ENCODE measurements at regions not wholly inside any gene's neighbourhood (a gene's known extent, or its start where the extent isn't known, plus 50 kb on each side); places are given as distances from the start of the nearest gene placed in this dataset.

GRCh38 chr3:147740928-147741327 is 331.8 kb downstream of the ZIC1 start:
- DNase-seq (ENCODE audit: low read depth in 1 of 2, low spot score in 1 of 2) = no peak
- POLR2A ChIA-PET = no interaction called here
- ATAC-seq = no peak
- FAIRE-seq = no peak
- H3K9me3 ChIP-seq = no peaks in the 10 kb centered on the region
- H3K4me1 ChIP-seq = no peaks in the 10 kb centered on the region
- TF ChIP-seq ZSCAN20 (CRISPR knock-in tag; IDR thresholded peaks at IDR 0.05) (no peak), MAFK (IDR thresholded peaks at IDR 0.05; ENCODE audit: partially characterized antibody) (peak; percentile 45)
- H3K27ac ChIP-seq = no peak overlapping the region
- no peak overlapping the region for H3K4me3 ChIP-seq
- no peak overlapping the region for H3K4me2 ChIP-seq
- 11% methylated on average over 1 of the region's 1 CpG for WGBS (ENCODE audit: missing lambda C conversion rate)
- CTCF ChIA-PET = no interaction called here

- FAIRE-seq = no peak
- 6% methylated on average over 2 of the region's 2 CpGs for WGBS (ENCODE audit: missing lambda C conversion rate)
These were observed 335.8 kb downstream of the ZIC1 start for GRCh38 chr3:147744967-147745366.

GRCh38 chr3:147755310-147755709 is 346.1 kb downstream of the ZIC1 start:
- H3K4me3 ChIP-seq = no peak overlapping the region
- no peak overlapping the region for H3K4me2 ChIP-seq
- CTCF ChIA-PET = no interaction called here
- no peak for TF ChIP-seq ZSCAN20 (CRISPR knock-in tag; IDR thresholded peaks at IDR 0.05)
- TF ChIP-seq FOSB (CRISPR knock-in tag; IDR thresholded peaks at IDR 0.05) = no peak
- TF ChIP-seq EHF (CRISPR knock-in tag; IDR thresholded peaks at IDR 0.05) = no peak
- no peak for TF ChIP-seq ZNF302 (CRISPR knock-in tag; IDR thresholded peaks at IDR 0.05)
- TF ChIP-seq, protein P1, sequence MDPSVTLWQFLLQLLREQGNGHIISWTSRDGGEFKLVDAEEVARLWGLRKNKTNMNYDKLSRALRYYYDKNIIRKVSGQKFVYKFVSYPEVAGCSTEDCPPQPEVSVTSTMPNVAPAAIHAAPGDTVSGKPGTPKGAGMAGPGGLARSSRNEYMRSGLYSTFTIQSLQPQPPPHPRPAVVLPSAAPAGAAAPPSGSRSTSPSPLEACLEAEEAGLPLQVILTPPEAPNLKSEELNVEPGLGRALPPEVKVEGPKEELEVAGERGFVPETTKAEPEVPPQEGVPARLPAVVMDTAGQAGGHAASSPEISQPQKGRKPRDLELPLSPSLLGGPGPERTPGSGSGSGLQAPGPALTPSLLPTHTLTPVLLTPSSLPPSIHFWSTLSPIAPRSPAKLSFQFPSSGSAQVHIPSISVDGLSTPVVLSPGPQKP (IDR thresholded peaks at IDR 0.05; ENCODE audit: low read depth, low read length) = no peak
- no peak for TF ChIP-seq RFX5 (IDR thresholded peaks at IDR 0.05)
- no peak for TF ChIP-seq RCOR1 (IDR thresholded peaks at IDR 0.05; ENCODE audit: low read depth, low read length)
- no peak for TF ChIP-seq TFCP2L1 (CRISPR knock-in tag; IDR thresholded peaks at IDR 0.05)
- TF ChIP-seq CTCF (IDR thresholded peaks at IDR 0.05) = no peak
- no peak for TF ChIP-seq SREBF2 (IDR thresholded peaks at IDR 0.05)
- no peak for TF ChIP-seq TP53 (CRISPR knock-in tag; IDR thresholded peaks at IDR 0.05)
- no peak for TF ChIP-seq GATA3 (IDR thresholded peaks at IDR 0.05; ENCODE audit: borderline replicate concordance)
- TF ChIP-seq FOXS1 (CRISPR knock-in tag; IDR thresholded peaks at IDR 0.05) = no peak
- TF ChIP-seq SMC3 (IDR thresholded peaks at IDR 0.05) = no peak
- TF ChIP-seq BHLHE40 (IDR thresholded peaks at IDR 0.05; ENCODE audit: low read depth, low read length) = no peak
- no peak for TF ChIP-seq KDM5A (IDR thresholded peaks at IDR 0.05)
- no peak for TF ChIP-seq HDAC2 (IDR thresholded peaks at IDR 0.05)
- TF ChIP-seq MYC (IDR thresholded peaks at IDR 0.05; ENCODE audit: borderline replicate concordance, low read length) = no peak
- TF ChIP-seq KDM1A (IDR thresholded peaks at IDR 0.05; ENCODE audit: low read depth) = no peak
- no peak for TF ChIP-seq ESRRA (IDR thresholded peaks at IDR 0.05; ENCODE audit: borderline replicate concordance, low read length)
- WGBS (ENCODE audit: missing lambda C conversion rate) = 62% methylated on average over 3 of the region's 3 CpGs
- ATAC-seq (no peak), DNase-seq (ENCODE audit: low read depth in 1 of 2, low spot score in 1 of 2) (no peak), FAIRE-seq (no peak)
- no peak overlapping the region for H3K27ac ChIP-seq
- no peaks in the 10 kb centered on the region for H3K9me3 ChIP-seq
- POLR2A ChIA-PET = no interaction called here
- H3K4me1 ChIP-seq = no peaks in the 10 kb centered on the region

More at GRCh38 chr3:147744967-147745366, 335.8 kb downstream of the ZIC1 start:
- no peaks in the 10 kb centered on the region for H3K4me1 ChIP-seq
- no peak overlapping the region for H3K4me3 ChIP-seq
- DNase-seq (ENCODE audit: low read depth in 1 of 2, low spot score in 1 of 2) (no peak), ATAC-seq (no peak)
- no peaks in the 10 kb centered on the region for H3K9me3 ChIP-seq
- ChIA-PET POLR2A (no interaction called here), CTCF (no interaction called here)
- no peak overlapping the region for H3K27ac ChIP-seq
- TF ChIP-seq RFX5 (IDR thresholded peaks at IDR 0.05) = no peak
- TF ChIP-seq MAFK (IDR thresholded peaks at IDR 0.05; ENCODE audit: partially characterized antibody) = no peak
- H3K4me2 ChIP-seq = no peak overlapping the region

GRCh38 chr3:147756476-147756875 is 347.3 kb downstream of the ZIC1 start:
- DNase-seq (ENCODE audit: low read depth in 1 of 2, low spot score in 1 of 2) (no peak), FAIRE-seq (no peak), ATAC-seq (no peak)
- ChIA-PET CTCF (no interaction called here), POLR2A (no interaction called here)
- Histone ChIP-seq H3K27ac (no peak overlapping the region), H3K9me3 (no peaks in the 10 kb centered on the region), H3K4me1 (no peaks in the 10 kb centered on the region), H3K4me2 (no peak overlapping the region), H3K4me3 (no peak overlapping the region)
- TF ChIP-seq ZNF302 (CRISPR knock-in tag; IDR thresholded peaks at IDR 0.05) = no peak
- TF ChIP-seq, protein P2, sequence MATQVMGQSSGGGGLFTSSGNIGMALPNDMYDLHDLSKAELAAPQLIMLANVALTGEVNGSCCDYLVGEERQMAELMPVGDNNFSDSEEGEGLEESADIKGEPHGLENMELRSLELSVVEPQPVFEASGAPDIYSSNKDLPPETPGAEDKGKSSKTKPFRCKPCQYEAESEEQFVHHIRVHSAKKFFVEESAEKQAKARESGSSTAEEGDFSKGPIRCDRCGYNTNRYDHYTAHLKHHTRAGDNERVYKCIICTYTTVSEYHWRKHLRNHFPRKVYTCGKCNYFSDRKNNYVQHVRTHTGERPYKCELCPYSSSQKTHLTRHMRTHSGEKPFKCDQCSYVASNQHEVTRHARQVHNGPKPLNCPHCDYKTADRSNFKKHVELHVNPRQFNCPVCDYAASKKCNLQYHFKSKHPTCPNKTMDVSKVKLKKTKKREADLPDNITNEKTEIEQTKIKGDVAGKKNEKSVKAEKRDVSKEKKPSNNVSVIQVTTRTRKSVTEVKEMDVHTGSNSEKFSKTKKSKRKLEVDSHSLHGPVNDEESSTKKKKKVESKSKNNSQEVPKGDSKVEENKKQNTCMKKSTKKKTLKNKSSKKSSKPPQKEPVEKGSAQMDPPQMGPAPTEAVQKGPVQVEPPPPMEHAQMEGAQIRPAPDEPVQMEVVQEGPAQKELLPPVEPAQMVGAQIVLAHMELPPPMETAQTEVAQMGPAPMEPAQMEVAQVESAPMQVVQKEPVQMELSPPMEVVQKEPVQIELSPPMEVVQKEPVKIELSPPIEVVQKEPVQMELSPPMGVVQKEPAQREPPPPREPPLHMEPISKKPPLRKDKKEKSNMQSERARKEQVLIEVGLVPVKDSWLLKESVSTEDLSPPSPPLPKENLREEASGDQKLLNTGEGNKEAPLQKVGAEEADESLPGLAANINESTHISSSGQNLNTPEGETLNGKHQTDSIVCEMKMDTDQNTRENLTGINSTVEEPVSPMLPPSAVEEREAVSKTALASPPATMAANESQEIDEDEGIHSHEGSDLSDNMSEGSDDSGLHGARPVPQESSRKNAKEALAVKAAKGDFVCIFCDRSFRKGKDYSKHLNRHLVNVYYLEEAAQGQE (IDR thresholded peaks at IDR 0.05) = no peak
- no peak for TF ChIP-seq BHLHE40 (IDR thresholded peaks at IDR 0.05; ENCODE audit: low read depth, low read length)
- TF ChIP-seq EHF (CRISPR knock-in tag; IDR thresholded peaks at IDR 0.05) = no peak
- 11% methylated on average over 3 of the region's 3 CpGs for WGBS (ENCODE audit: missing lambda C conversion rate)
